ENCODE measurements at regions not wholly inside any gene's neighbourhood (a gene's known extent, or its start where the extent isn't known, plus 50 kb on each side); places are given as distances from the start of the nearest gene placed in this dataset.

- Histone ChIP-seq H2BK20ac (ENCODE audit: low read length) (no peak overlapping the region), H2AFZ (ENCODE audit: low read length) (no peak overlapping the region), H2BK5ac (ENCODE audit: low read depth, low read length) (no peak overlapping the region), H3K27ac (ENCODE audit: low read depth, low read length) (no peak overlapping the region), H3K9ac (replicated peaks in 1 of 4; ENCODE audit: extremely low read depth in 1 of 4, low read depth in 3 of 4, low read length in 3 of 4) (no peak overlapping the region), H3K56ac (replicated peaks; ENCODE audit: insufficient read length, low read depth, low read length) (no peak overlapping the region), H4K8ac (ENCODE audit: extremely low read depth, insufficient read depth, low read length) (no peak overlapping the region), H3K36me3 (ENCODE audit: control insufficient read depth in 2 of 4, insufficient read depth in 4 of 4, low read length in 3 of 4) (no peaks in the 10 kb centered on the region), H3K23me2 (ENCODE audit: low read depth, low read length) (no peaks in the 10 kb centered on the region), H3K79me1 (ENCODE audit: low read depth, low read length) (no peaks in the 10 kb centered on the region), H3K79me2 (ENCODE audit: control insufficient read depth in 1 of 2, insufficient read depth in 2 of 2, low read length in 2 of 2) (no peaks in the 10 kb centered on the region), H3K23ac (ENCODE audit: insufficient read length) (no peak overlapping the region), H3K4me2 (ENCODE audit: insufficient read depth in 1 of 2, low read depth in 2 of 2, low read length in 2 of 2) (no peak overlapping the region), H4K20me1 (replicated peaks in 1 of 2; ENCODE audit: control insufficient read depth in 1 of 2, insufficient read depth in 2 of 2, low read length in 2 of 2) (no peaks in the 10 kb centered on the region), H2AK5ac (ENCODE audit: low read depth, low read length) (no peak overlapping the region), H3K27me3 (replicated peaks in 1 of 4; ENCODE audit: control insufficient read depth in 3 of 4, extremely low read depth in 1 of 4, insufficient read depth in 3 of 4, low read length in 3 of 4) (no peaks in the 10 kb centered on the region), H3K9me3 (ENCODE audit: insufficient read depth in 2 of 2, low read depth in 1 of 2, low read length in 1 of 2) (no peaks in the 10 kb centered on the region), H3K4ac (replicated peaks; ENCODE audit: insufficient read length, low read depth, low read length) (no peak overlapping the region), H2BK120ac (replicated peaks; ENCODE audit: low read depth, low read length) (no peak overlapping the region), H3K14ac (ENCODE audit: insufficient read length) (no peak overlapping the region), H2BK12ac (ENCODE audit: low read depth, low read length) (no peak overlapping the region), H3K4me1 (replicated peaks in 1 of 4; ENCODE audit: control insufficient read depth in 3 of 4, insufficient read depth in 4 of 4, low read length in 3 of 4) (no peaks in the 10 kb centered on the region), H4K91ac (replicated peaks; ENCODE audit: insufficient read length, low read length) (no peak overlapping the region), H4K5ac (ENCODE audit: insufficient read length, low read depth, low read length) (no peak overlapping the region), H3K4me3 (ENCODE audit: extremely low read depth in 1 of 4, insufficient read depth in 2 of 4, low read depth in 3 of 4, low read length in 4 of 4) (no peak overlapping the region), H3K18ac (ENCODE audit: extremely low read depth, low read length) (no peak overlapping the region), H2BK15ac (ENCODE audit: low read length) (no peak overlapping the region)
- 93% methylated on average over 1 of the region's 1 CpG; no CpG with 5 or more reads in 1 of the 2 experiments for WGBS, 2 experiments (ENCODE audit: extremely low coverage in 1 of 2, insufficient coverage in 1 of 2, insufficient read length in 1 of 2, insufficient replicate concordance in 2 of 2, low coverage in 1 of 2, low lambda C conversion rate in 2 of 2, missing lambda C conversion rate in 1 of 2)
- FAIRE-seq (no peak), DNase-seq (ENCODE audit: low read depth in 1 of 2, low spot score in 2 of 2) (no peak)
- TF ChIP-seq CHD2 (IDR thresholded peaks at IDR 0.05; ENCODE audit: low read length) (no peak), HDAC6 (IDR thresholded peaks at IDR 0.05; ENCODE audit: low read depth, low read length) (no peak), NRF1 (IDR thresholded peaks at IDR 0.05; ENCODE audit: low read depth, low read length) (no peak), FOSL1 (IDR thresholded peaks at IDR 0.05; ENCODE audit: insufficient read depth, low read depth, low read length) (no peak), RNF2 (IDR thresholded peaks at IDR 0.05; ENCODE audit: borderline replicate concordance, low read depth, low read length, missing control alignments, poor library complexity, severe bottlenecking) (no peak), YY1 (IDR thresholded peaks at IDR 0.05; ENCODE audit: low read depth, low read length) (no peak), ATF3 (IDR thresholded peaks at IDR 0.05; ENCODE audit: insufficient read depth, low read depth, low read length) (no peak), POLR2AphosphoS5 (IDR thresholded peaks at IDR 0.05; ENCODE audit: low read depth, low read length) (no peak), RBBP5 (IDR thresholded peaks at IDR 0.05; ENCODE audit: borderline replicate concordance, low read depth, low read length) (no peak), TAF7 (optimal IDR thresholded peaks at IDR 0.05; ENCODE audit: borderline replicate concordance, low read depth, low read length) (no peak)
- ChIA-PET CTCF (ENCODE audit: partially characterized antibody) (no interaction called here), POLR2A (ENCODE audit: partially characterized antibody) (no interaction called here)
These were observed 111.2 kb upstream of the HAPLN1 start for GRCh38 chr5:83831834-83832233.
